SKM-1 (cell line): ENCODE measurements at regions not wholly inside any gene's neighbourhood (a gene's known extent, or its start where the extent isn't known, plus 50 kb on each side); places are given as distances from the start of the nearest gene placed in this dataset.
"Not testable (repeated sequence)": the region's sequence is repeated elsewhere in the genome, so short reads cannot be mapped to it uniquely, and the experiment has no call there.

Experiments
- DNase-seq: peaks from one replicate; lab custom pipeline; 2025; ENCODE audit not compliant: unreplicated experiment; lab: John Stamatoyannopoulos, UW

DNA sequence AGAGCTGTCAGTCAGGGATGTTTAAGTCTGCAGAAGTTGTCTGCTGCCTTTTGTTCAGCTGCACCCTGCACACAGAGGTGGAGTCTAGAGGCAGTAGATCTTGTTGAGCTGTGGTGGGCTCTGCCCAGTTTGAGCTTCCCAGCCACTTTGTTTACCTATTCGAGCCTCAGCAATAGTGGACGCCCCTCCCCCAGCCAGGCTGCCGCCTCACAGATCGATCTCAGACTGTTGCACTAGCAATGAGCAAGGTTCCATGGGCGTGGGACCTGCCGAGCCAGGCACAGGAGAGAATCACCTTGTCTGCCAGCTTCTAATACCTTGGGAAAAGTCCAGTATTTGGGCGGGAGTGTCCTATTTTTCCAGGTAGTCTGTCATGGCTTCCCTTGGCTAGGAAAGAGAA lies 225.1 kb upstream of the RASA1 start:
- no peak for DNase-seq

- no peak for DNase-seq
Observed at GRCh38 chr5:87048156-87048555, 219.5 kb upstream of the RASA1 start.

DNA sequence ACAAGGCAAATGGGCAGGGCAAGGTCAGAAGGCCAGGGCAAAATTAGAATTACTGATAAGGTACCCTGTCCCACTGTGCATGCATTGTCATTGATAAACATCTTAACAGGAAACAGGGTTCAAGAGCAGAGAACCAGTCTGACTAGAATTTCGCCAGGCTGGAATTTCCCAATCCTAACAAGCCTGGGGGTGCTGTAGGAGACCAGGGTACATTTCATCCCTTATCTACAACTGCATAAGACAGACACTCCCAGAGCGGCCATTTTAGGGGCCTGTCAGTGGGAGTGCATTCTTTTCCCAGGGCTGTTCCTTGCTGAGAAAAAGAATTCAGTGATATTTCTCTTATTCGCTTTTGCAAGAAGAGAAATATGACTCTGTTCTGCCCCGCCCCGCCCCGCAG lies 218.7 kb upstream of the RASA1 start:
- DNase-seq: not testable (repeated sequence)

DNA sequence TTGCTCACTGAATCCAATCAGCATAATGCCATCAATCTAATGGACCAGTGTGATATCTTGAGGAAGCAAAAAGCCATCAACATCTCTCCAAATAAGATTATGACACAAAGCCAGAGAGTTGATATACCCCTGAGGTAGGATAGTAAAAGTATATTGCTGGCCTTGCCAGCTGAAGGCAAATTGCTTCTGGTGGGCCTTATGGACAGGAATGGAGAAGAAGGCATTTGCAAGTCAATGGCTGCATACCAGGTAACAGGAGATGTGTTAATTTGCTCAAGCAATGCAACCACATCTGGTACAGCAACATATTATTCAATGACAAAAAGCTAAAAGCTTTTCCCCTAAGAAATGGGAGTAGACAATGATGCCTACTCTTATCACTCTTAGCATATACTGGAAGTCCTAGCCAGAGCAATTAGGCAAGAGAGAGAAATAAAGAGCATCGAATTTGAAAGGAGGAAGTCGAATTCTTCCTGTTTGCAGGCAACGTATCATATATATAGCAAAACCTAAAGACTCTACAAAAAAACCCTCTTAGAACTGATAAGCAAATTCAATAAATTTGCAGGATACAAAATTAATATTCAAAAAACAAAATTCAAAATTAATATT lies 216.1 kb upstream of the RASA1 start:
- no peak for DNase-seq

DNA sequence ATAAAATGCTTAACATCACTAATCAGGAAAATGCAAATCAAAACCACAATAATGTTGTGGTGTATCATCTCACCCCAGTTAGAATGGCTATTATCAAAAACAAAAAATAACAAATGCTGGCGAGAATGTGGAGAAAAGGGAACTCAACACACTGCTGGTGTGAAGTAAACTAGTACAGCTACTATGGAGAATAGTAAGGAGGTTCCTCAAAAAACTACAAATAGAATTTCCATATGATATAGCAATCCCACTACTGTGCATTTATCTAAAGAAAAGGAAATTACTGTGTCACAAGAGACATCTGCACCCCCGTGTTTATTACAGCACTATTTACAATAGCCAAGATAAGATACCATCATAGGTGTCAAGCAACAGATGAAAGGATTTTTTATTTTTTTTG lies 214.5 kb upstream of the RASA1 start:
- DNase-seq: no peak

DNA sequence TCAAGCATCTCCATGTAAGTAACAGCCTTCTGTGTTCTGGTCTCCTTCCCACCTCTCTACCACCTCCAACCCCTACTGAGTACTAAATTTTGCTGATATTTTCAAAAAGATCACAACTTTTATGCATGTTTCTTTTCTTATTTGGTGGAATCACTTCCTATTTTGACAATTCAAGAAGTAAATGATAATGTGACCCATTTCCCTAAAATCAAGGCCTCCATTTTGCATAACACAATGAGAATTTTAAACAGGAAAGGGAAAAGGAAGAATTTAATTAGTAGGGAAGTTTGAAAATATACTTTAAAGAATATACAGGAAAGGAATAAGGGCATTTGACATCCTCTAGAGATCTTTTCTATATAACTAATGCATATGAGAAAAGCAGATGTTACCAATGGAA lies 212.9 kb upstream of the RASA1 start:
- no peak for DNase-seq

DNA sequence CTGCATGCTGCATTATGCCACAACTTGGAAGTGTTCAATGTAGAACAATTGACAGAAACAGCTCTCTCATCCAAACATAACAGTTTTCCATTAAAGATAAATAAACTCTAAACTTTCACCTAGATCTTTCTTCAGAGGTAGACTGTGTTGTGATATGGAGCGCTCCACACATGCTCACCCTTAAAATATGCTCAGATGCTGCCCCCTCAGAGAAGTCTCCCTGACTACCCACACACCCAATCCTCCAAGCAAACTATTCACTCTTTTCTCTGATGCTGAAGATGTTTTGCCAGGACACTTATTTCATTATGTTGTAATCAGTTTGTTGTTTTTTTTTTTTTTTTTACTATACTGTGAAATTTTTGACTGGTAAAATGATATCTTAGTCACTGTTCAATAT lies 206.6 kb upstream of the RASA1 start:
- no peak for DNase-seq

DNA sequence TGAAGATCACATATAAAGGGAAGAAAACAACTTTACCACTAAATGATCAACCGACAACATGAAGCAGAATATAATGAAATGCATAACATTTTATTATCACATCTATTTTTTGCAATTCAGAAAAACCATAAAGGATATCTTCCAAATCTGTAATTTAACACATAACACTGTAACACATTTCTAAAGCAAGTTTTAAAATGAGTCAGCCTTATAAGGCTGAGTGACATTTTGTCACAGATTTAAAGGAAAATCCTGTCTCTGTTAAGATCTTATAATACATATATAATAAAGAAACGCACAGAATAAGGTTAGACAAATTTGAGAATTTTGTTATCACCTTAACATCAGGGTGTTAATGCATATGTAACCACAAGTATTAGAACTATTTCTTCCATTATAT lies 198.4 kb upstream of the RASA1 start:
- no peak for DNase-seq

DNA sequence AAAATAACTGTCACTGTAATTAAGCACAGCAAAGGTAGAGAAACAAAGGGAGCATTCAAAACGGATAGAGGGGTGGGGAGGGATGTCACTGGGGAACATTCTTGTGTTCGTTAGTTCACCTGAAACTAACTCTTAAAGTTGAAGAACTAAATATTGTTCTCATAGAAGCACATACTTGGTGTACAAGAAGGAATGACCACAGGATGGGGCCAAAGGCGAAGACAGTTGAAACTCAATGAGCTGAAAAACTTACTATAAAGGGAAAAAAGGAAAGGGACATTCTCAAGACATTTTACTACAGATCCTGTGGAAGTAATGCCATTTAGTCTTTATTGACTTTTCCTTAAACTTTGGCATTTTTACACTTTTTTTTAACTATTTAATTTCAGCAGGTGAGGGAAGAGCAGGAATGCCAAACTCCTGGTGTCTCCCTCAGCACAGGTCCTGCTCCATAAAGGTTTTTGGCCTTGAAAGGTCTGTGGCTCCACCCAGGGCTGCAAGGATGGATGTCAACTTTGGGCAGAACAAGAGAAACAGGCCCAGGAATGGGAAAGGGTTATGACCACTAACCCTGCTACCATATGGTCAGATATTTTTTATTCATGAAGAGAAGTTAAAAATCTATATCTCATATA lies 197.6 kb upstream of the RASA1 start:
- DNase-seq: no peak

GRCh38 chr5:87074072-87074471 lies 193.6 kb upstream of the RASA1 start:
- DNase-seq: no peak

DNA sequence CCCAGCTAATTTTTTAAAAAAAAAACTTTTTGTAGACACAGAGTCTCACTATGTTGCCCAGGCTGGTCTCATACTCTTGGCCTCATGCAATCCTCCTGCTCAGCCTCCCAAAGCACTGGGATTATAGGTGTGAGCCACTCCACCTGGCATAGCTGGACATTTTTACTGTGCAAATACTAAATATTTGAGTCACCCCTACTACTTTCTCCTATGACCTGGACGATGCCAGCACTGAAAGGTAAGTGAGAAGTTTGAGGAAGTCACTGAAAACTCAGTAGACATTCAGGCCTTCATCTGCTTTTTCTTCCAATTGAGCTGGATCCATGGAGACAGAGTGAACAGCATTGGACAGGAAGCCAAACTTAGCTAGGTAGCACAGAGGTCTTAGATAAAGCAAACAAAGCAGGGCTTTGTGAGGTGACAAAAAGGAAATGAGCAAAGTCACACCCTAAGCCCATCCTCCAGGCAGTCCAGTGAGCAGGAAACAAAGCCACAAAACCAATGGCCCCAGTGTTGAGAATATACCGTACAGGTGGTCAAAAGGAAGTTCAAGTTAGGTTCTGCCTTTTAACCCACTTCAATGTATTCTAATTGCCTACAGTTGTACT lies 192.6 kb upstream of the RASA1 start:
- DNase-seq: no peak

DNA sequence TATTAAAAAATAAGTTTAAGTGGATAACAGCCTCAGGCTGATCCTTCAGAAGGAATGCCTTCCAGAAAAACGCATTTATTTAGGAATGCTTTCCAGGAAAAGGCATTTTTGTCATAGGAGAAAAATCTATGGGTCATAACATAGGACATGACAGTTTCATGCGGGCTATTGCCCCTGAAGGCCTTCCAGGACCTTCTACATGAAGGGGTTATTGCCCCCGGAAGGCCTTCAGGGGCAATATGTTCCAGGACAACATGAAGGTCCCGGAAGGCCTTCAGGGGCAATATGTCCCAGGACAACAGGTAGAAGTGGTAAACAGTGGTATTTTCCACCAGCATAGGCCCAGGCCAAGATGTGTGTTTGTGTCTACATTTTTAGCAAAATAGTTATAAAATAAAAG lies 191.3 kb upstream of the RASA1 start:
- no peak for DNase-seq

DNA sequence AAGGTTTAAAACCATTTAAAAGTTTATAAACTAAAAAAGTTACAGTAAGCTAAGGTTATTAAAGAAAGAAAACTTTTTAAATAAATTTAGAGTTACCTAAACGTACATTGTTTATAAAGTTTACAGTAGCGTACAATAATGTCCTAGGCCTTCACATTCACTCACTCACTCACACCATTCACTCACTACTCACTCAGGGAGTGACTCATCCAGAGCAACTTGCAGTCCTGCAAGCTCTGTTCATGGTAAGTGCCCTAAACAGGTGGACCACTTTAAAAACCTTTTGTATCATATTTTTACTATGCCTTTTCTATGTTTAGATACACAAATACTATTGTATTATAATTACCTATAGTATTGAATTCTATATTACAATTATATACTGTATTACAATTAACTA lies 190.8 kb upstream of the RASA1 start:
- no peak for DNase-seq

GRCh38 chr5:87079219-87079618 lies 188.5 kb upstream of the RASA1 start:
- DNase-seq: no peak

GRCh38 chr5:87081016-87081415 lies 186.7 kb upstream of the RASA1 start:
- DNase-seq: no peak

DNA sequence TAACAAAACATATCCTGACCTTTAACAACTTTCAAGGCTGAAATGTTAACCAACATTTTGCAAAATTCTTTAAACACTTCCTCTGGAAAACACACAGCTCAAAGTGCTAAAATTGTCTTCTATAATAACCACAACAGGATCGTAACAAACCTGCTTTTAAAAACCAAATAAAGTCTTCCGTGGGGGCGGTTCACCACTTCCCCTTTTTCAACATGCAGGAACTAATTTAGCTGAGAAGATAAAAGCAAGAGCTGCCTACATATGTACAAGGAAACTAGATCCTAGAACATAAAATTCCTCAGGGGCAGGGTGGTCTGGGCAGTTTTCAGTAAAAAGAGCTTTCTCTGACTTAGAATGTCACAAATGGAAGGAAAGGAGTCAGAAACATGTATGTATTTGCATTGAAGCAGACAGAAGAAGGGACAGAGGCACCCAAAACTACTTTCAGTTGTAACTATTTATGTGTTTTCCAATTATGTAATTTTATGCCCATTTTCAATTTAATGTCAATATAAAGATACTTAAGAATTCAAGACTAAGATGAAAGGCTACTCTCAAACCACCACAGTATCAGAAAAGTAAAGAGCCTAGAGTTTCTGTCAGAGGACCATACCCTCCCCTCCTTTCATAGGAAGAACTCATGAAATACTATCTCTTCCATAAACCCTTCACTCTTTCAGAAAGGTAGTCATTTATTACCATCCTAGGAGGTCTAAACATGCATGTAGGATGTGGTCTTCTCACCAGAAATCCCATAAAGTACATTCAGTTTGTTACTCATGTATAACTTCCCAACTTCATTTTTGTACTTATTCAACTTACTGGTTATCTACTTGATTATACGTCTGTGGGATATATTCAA lies 185.9 kb upstream of the RASA1 start:
- DNase-seq: peak; percentile 62

GRCh38 chr5:87094347-87094746 lies 173.3 kb upstream of the RASA1 start:
- no peak for DNase-seq

DNA sequence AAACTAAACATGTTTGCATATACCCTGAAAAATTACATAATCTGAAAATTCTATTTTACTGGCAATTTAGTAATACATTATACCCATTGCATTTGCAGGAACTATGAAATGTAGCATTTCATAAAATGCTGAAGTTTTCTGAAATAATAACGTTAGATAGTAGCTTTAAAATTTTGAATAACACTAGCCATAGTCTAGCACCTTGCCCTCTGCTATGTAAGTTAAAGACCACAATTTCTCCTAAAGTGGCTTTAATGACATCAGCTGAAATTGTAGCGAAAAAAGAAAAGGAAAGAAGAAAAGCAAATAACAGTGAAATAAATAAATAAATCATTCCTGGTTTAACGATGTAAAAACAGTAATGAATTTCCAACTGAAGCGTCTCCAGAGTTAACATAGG lies 172.8 kb upstream of the RASA1 start:
- no peak for DNase-seq

GRCh38 chr5:87095787-87096186 lies 171.9 kb upstream of the RASA1 start:
- DNase-seq: no peak

DNA sequence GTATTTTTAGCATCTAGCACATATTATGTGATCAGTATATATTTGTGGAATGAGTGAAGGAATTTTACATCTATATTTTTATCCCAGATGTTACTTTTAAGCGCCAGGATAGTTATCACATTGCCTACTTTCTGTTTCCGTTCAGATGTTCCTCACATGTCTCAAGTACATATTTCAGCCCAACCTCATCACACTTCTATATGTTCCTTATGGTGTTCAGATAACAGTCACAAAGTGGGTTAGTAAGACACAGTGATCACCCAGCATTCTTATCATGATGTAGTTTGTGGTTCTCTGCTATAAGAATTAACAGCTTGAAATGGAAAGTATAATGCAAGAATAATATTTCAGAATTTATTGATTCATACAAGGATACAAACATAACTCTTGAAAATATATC lies 170.0 kb upstream of the RASA1 start:
- no peak for DNase-seq

DNA sequence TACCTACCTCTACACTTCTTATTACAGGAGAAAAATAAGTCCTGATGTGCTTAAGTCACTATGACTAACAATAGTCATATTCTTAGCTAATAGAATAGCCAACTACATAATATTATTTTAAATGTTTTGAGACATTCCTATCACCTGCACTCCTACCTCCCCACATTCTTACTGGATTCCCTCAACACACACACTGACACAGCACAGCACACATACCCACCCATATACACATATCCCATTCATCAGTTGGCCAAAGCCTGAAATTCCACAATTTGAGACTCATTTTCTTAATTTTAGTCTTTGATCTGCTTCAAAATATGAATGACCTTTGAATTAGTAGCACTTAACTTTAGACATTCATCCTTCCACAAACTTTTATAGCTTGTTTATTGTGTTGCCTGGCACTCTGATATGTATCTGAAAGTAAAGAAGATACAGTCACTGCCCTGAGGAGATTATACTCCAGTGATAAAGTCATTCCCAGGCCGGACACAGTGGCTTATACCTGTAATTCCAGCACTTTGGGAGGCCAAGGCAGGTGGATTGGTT lies 168.3 kb upstream of the RASA1 start:
- DNase-seq: no peak

DNA sequence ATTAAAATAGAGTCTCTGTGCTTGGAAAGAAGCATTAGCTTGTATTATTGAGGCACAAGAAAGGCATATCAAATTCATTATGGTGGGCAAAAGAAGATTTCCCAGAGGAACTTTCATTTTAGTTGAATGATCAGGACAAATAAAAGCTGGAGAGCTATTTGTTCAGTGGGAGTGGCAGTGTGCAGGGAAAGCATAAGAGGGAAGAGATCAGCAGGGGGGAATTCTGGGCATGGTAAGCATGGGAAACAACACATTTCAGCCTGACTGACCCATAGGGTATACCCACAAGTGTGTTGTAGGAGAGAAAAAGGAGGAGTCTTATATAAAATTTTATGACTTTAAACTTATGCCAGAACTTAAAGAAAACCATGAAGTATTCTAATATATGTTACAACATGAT lies 167.7 kb upstream of the RASA1 start:
- no peak for DNase-seq
